HG03457 (cell line): ENCODE measurements at regions not wholly inside any gene's neighbourhood (a gene's known extent, or its start where the extent isn't known, plus 50 kb on each side); places are given as distances from the start of the nearest gene placed in this dataset.
A peak's percentile ranks its signal among the peaks of the same experiment; 100 is the strongest.

Experiments used
- ATAC-seq: cut with Tn5 transposase; IDR thresholded peaks from one replicate; pipeline ENCODE4 v1.9.1; 2021; ENCODE audit warnings: moderate number of reproducible peaks; ENCODE audit not compliant: unreplicated experiment

- no peak for ATAC-seq
These were observed 136.3 kb upstream of the SERP2 start for GRCh38 chr13:44237276-44237767.

- no peak for ATAC-seq
These were observed 135.7 kb upstream of the SERP2 start for GRCh38 chr13:44237881-44238421.

- no peak for ATAC-seq
These were observed 132.9 kb upstream of the SERP2 start for GRCh38 chr13:44240611-44241145.

GRCh38 chr13:44241638-44242037 is 132.0 kb upstream of the SERP2 start:
- no peak for ATAC-seq

- no peak for ATAC-seq
These were observed 130.9 kb upstream of the SERP2 start for GRCh38 chr13:44242766-44243165.

- no peak for ATAC-seq
These were observed 130.3 kb upstream of the SERP2 start for GRCh38 chr13:44243198-44243857.

GRCh38 chr13:44244288-44244687 is 129.3 kb upstream of the SERP2 start:
- no peak for ATAC-seq

GRCh38 chr13:44249431-44249836 is 124.2 kb upstream of the SERP2 start:
- no peak for ATAC-seq

- no peak for ATAC-seq
These were observed 120.7 kb upstream of the SERP2 start for GRCh38 chr13:44252938-44253337.

- ATAC-seq, result no peak
These were observed 117.8 kb upstream of the SERP2 start for GRCh38 chr13:44255771-44256364.

GRCh38 chr13:44257796-44258195 is 115.8 kb upstream of the SERP2 start:
- ATAC-seq, result no peak

GRCh38 chr13:44259045-44260027 is 114.3 kb upstream of the SERP2 start:
- peak; percentile 56 for ATAC-seq

- no peak for ATAC-seq
These were observed 113.3 kb upstream of the SERP2 start for GRCh38 chr13:44260336-44260735.

- ATAC-seq, result no peak
These were observed 109.6 kb upstream of the SERP2 start for GRCh38 chr13:44263751-44264620.

- ATAC-seq, result no peak
These were observed 107.3 kb upstream of the SERP2 start for GRCh38 chr13:44266305-44266704.

GRCh38 chr13:44266772-44267171 is 106.9 kb upstream of the SERP2 start:
- no peak for ATAC-seq

GRCh38 chr13:44267203-44267602 is 106.4 kb upstream of the SERP2 start:
- no peak for ATAC-seq

- no peak for ATAC-seq
These were observed 105.6 kb upstream of the SERP2 start for GRCh38 chr13:44267980-44268379.

GRCh38 chr13:44268980-44269379 is 104.6 kb upstream of the SERP2 start:
- no peak for ATAC-seq

GRCh38 chr13:44270150-44270549 is 103.5 kb upstream of the SERP2 start:
- ATAC-seq, result no peak
